GM23338 (cell line): ENCODE measurements at regions not wholly inside any gene's neighbourhood (a gene's known extent, or its start where the extent isn't known, plus 50 kb on each side); places are given as distances from the start of the nearest gene placed in this dataset.

Source experiments
- ATAC-seq: fragments of 200-7000 bp; cut with Tn5 transposase; 3 replicates; pipeline ENCODE4 v1.9.1; 2020
- DNase-seq: peaks from one replicate; pipeline ENCODE4 v3.0.0-alpha.2; 2015; ENCODE audit warnings: low spot score
- H2AFZ ChIP-seq: fragments of 200-600 bp; sonication (generic); 2 replicates; pipeline ENCODE4 v1.8.0; 2016; ENCODE audit warnings: antibody characterized with exemption, mild to moderate bottlenecking, moderate library complexity
- H3F3A ChIP-seq: fragments of 200-600 bp; sonication (generic); replicated peaks from 2 replicates; pipeline ENCODE4 v1.8.0; 2017; ENCODE audit warnings: antibody characterized with exemption, mixed run types, low read depth
- H3K27ac ChIP-seq: fragments of 200-600 bp; sonication (generic); 2 replicates; pipeline ENCODE4 v1.6.1; 2016; ENCODE audit warnings: low read depth
- H3K27me3 ChIP-seq: fragments of 200-600 bp; sonication (generic); 2 replicates; pipeline ENCODE4 v1.8.0; 2016; ENCODE audit warnings: mild to moderate bottlenecking, mixed run types, moderate library complexity; ENCODE audit not compliant: insufficient read depth
- H3K36me3 ChIP-seq: fragments of 200-600 bp; sonication (generic); 2 replicates; pipeline ENCODE4 v1.8.0; 2016; ENCODE audit warnings: mild to moderate bottlenecking; ENCODE audit not compliant: insufficient read depth
- H3K4me1 ChIP-seq: fragments of 200-600 bp; sonication (generic); 2 replicates; pipeline ENCODE4 v1.8.0; 2016; ENCODE audit warnings: mild to moderate bottlenecking, moderate library complexity; ENCODE audit not compliant: insufficient read depth
- H3K4me2 ChIP-seq: fragments of 200-600 bp; sonication (generic); 2 replicates; pipeline ENCODE4 v1.7.1; 2017; ENCODE audit warnings: mixed run types
- H3K4me3 ChIP-seq: fragments of 200-600 bp; sonication (generic); 2 replicates; pipeline ENCODE4 v1.6.1; 2016; ENCODE audit warnings: mixed run types
- H3K79me2 ChIP-seq: fragments of 200-600 bp; sonication (generic); replicated peaks from 2 replicates; pipeline ENCODE4 v1.8.0; 2017; ENCODE audit warnings: mild to moderate bottlenecking; ENCODE audit not compliant: insufficient read depth
- H3K9me2 ChIP-seq: fragments of 200-600 bp; sonication (generic); 2 replicates; pipeline ENCODE4 v1.8.0; 2017; ENCODE audit not compliant: insufficient read depth
- H4K20me1 ChIP-seq: fragments of 200-600 bp; sonication (generic); replicated peaks from 2 replicates; pipeline ENCODE4 v1.8.0; 2017; ENCODE audit warnings: mild to moderate bottlenecking; ENCODE audit not compliant: insufficient read depth
- H3K27ac Mint-ChIP-seq: 2 replicates; pipeline ENCODE4 v1.8.0; 2020; ENCODE audit warnings: inconsistent platforms, mild to moderate bottlenecking, moderate library complexity, mixed read lengths
- H3K27me3 Mint-ChIP-seq: 3 replicates; pipeline ENCODE4 v1.8.0; 2022; ENCODE audit warnings: low read depth, mild to moderate bottlenecking, moderate library complexity, mixed read lengths, inconsistent platforms; ENCODE audit not compliant: insufficient read depth, poor library complexity
- H3K36me3 Mint-ChIP-seq: 3 replicates; pipeline ENCODE4 v1.8.0; 2021; ENCODE audit warnings: low read depth, mild to moderate bottlenecking, inconsistent platforms, moderate library complexity, mixed read lengths
- H3K4me1 Mint-ChIP-seq: 3 replicates; pipeline ENCODE4 v1.8.0; 2020; ENCODE audit warnings: mild to moderate bottlenecking, inconsistent platforms, mixed read lengths
- H3K4me3 Mint-ChIP-seq: 3 replicates; pipeline ENCODE4 v1.8.0; 2021; ENCODE audit warnings: moderate library complexity, mild to moderate bottlenecking, inconsistent platforms, mixed read lengths
- H3K9me3 Mint-ChIP-seq: 3 replicates; pipeline ENCODE4 v1.8.0; 2020; ENCODE audit warnings: moderate library complexity, mild to moderate bottlenecking, inconsistent platforms, mixed read lengths
- CREB1 ChIP-seq: fragments of 250-450 bp; sonication (Bioruptor Pico); IDR thresholded peaks from 2 replicates; pipeline ENCODE4 v1.5.0; 2020; ENCODE audit warnings: low read depth, mild to moderate bottlenecking, moderate library complexity
- ETS1 ChIP-seq: IDR thresholded peaks from 2 replicates; pipeline ENCODE4 v1.6.1; 2016; ENCODE audit warnings: antibody characterized with exemption
- JUNB ChIP-seq: IDR thresholded peaks from one replicate; pipeline ENCODE4 v1.6.1; 2016; ENCODE audit warnings: antibody characterized with exemption; ENCODE audit not compliant: unreplicated experiment
- NANOG ChIP-seq: IDR thresholded peaks from 2 replicates; pipeline ENCODE4 v1.6.1; 2016; ENCODE audit warnings: antibody characterized with exemption, borderline replicate concordance
- POLR2AphosphoS5 ChIP-seq: IDR thresholded peaks from 2 replicates; pipeline ENCODE4 v1.6.1; 2016; ENCODE audit warnings: antibody characterized with exemption, low read depth
- STAT1 ChIP-seq: IDR thresholded peaks from one replicate; pipeline ENCODE4 v1.6.1; 2016; ENCODE audit warnings: antibody characterized with exemption; ENCODE audit not compliant: unreplicated experiment
- ZNF114 ChIP-seq: fragments of 250-450 bp; sonication (Bioruptor Pico); IDR thresholded peaks from 2 replicates; pipeline ENCODE4 v1.5.0; 2020; ENCODE audit warnings: mild to moderate bottlenecking, moderate library complexity
- ZNF331 ChIP-seq: fragments of 250-450 bp; sonication (Bioruptor Pico); IDR thresholded peaks from 2 replicates; pipeline ENCODE4 v1.5.0; 2020; ENCODE audit warnings: low read depth, mild to moderate bottlenecking, moderate library complexity
- ZNF462 ChIP-seq: fragments of 250-450 bp; sonication (Bioruptor Pico); IDR thresholded peaks from 2 replicates; pipeline ENCODE4 v1.5.0; 2020; ENCODE audit warnings: mild to moderate bottlenecking, moderate library complexity
- TF ChIP-seq, protein P1 (sequence below): IDR thresholded peaks from one replicate; pipeline ENCODE4 v1.6.1; 2018; ENCODE audit warnings: antibody characterized with exemption; ENCODE audit not compliant: unreplicated experiment

GRCh38 chr9:104232781-104233341 is 138.8 kb downstream of the SMC2 start:
- H2AFZ ChIP-seq: no peak overlapping the region
- H3K36me3 ChIP-seq: no peaks in the 10 kb centered on the region
- H3K79me2 ChIP-seq: no peaks in the 10 kb centered on the region
- H3F3A ChIP-seq: no peaks in the 10 kb centered on the region
- H3K4me1 ChIP-seq: no peaks in the 10 kb centered on the region
- no peaks in the 10 kb centered on the region for H4K20me1 ChIP-seq
- ATAC-seq: no peak
- H3K27ac Mint-ChIP-seq: no peak overlapping the region
- H3K9me3 Mint-ChIP-seq: peaks cover 19% of the 10 kb centered on the region
- H3K27ac ChIP-seq: no peak overlapping the region
- H3K9me2 ChIP-seq: 0 out of 2 replicates have a peak, but pooled peaks cover 2% of the 10 kb centered on the region
- no peaks in the 10 kb centered on the region for H3K27me3 ChIP-seq
- TF ChIP-seq NANOG: no peak
- DNase-seq: no peak
- no peak overlapping the region for H3K4me2 ChIP-seq
- peaks cover 9% of the 10 kb centered on the region for H3K36me3 Mint-ChIP-seq
- H3K4me3 Mint-ChIP-seq: no peak overlapping the region
- no peaks in the 10 kb centered on the region for H3K4me1 Mint-ChIP-seq
- no peak overlapping the region for H3K4me3 ChIP-seq
- H3K27me3 Mint-ChIP-seq: no peaks in the 10 kb centered on the region

- Mint-ChIP-seq H3K36me3 (peaks cover 9% of the 10 kb centered on the region), H3K9me3 (peaks cover 19% of the 10 kb centered on the region), H3K27ac (no peak overlapping the region), H3K4me3 (no peak overlapping the region), H3K27me3 (no peaks in the 10 kb centered on the region), H3K4me1 (no peaks in the 10 kb centered on the region)
- H3K27ac ChIP-seq: no peak overlapping the region
- no peaks in the 10 kb centered on the region for H3K79me2 ChIP-seq
- no peak overlapping the region for H2AFZ ChIP-seq
- no peaks in the 10 kb centered on the region for H3F3A ChIP-seq
- no peak overlapping the region for H3K4me3 ChIP-seq
- H4K20me1 ChIP-seq: no peaks in the 10 kb centered on the region
- no peaks in the 10 kb centered on the region for H3K4me1 ChIP-seq
- DNase-seq: no peak
- H3K4me2 ChIP-seq: no peak overlapping the region
- H3K27me3 ChIP-seq: no peaks in the 10 kb centered on the region
- TF ChIP-seq CREB1 (CRISPR knock-in tag) (no peak), STAT1 (no peak), POLR2AphosphoS5 (no peak), ZNF462 (CRISPR knock-in tag) (no peak), ZNF114 (CRISPR knock-in tag) (no peak), ZNF331 (CRISPR knock-in tag) (no peak), JUNB (no peak), ETS1 (no peak), NANOG (no peak)
- TF ChIP-seq, protein P1, sequence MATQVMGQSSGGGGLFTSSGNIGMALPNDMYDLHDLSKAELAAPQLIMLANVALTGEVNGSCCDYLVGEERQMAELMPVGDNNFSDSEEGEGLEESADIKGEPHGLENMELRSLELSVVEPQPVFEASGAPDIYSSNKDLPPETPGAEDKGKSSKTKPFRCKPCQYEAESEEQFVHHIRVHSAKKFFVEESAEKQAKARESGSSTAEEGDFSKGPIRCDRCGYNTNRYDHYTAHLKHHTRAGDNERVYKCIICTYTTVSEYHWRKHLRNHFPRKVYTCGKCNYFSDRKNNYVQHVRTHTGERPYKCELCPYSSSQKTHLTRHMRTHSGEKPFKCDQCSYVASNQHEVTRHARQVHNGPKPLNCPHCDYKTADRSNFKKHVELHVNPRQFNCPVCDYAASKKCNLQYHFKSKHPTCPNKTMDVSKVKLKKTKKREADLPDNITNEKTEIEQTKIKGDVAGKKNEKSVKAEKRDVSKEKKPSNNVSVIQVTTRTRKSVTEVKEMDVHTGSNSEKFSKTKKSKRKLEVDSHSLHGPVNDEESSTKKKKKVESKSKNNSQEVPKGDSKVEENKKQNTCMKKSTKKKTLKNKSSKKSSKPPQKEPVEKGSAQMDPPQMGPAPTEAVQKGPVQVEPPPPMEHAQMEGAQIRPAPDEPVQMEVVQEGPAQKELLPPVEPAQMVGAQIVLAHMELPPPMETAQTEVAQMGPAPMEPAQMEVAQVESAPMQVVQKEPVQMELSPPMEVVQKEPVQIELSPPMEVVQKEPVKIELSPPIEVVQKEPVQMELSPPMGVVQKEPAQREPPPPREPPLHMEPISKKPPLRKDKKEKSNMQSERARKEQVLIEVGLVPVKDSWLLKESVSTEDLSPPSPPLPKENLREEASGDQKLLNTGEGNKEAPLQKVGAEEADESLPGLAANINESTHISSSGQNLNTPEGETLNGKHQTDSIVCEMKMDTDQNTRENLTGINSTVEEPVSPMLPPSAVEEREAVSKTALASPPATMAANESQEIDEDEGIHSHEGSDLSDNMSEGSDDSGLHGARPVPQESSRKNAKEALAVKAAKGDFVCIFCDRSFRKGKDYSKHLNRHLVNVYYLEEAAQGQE: no peak
- ATAC-seq: no peak
- H3K36me3 ChIP-seq: no peaks in the 10 kb centered on the region
- 0 out of 2 replicates have a peak, but pooled peaks cover 2% of the 10 kb centered on the region for H3K9me2 ChIP-seq
Observed at GRCh38 chr9:104233366-104233765, 139.3 kb downstream of the SMC2 start.
